H1 (cell line): ENCODE measurements at regions not wholly inside any gene's neighbourhood (a gene's known extent, or its start where the extent isn't known, plus 50 kb on each side); places are given as distances from the start of the nearest gene placed in this dataset.

ENCODE experiments used
- CHD2 ChIP-seq: IDR thresholded peaks from 2 replicates; pipeline ENCODE4 v1.6.1; 2012; ENCODE audit warnings: low read length, improper control_type of control experiment
- CTCF ChIP-seq, 3 experiments: IDR thresholded peaks; 1 replicate in 2 of 3; 2 replicates in 1 of 3; pipeline versions ENCODE4 v1.5.1 to v1.6.1; 2011; ENCODE audit warnings: low read length in 3 of 3, mild to moderate bottlenecking in 3 of 3, inconsistent platforms in 2 of 3, low read depth in 1 of 3, moderate library complexity in 1 of 3; ENCODE audit not compliant: insufficient read depth in 1 of 3; ENCODE audit errors: control extremely low read depth in 1 of 3
- JUN ChIP-seq: IDR thresholded peaks from 2 replicates; pipeline ENCODE4 v1.6.1; 2011; ENCODE audit warnings: low read depth, mild to moderate bottlenecking, improper control_type of control experiment, low read length
- JUND ChIP-seq: IDR thresholded peaks from 2 replicates; pipeline ENCODE4 v1.6.1; 2011; ENCODE audit warnings: mild to moderate bottlenecking, improper control_type of control experiment, low read length
- NRF1 ChIP-seq: IDR thresholded peaks from 2 replicates; pipeline ENCODE4 v1.6.1; 2011; ENCODE audit warnings: mild to moderate bottlenecking, low read depth, low read length, improper control_type of control experiment
- POLR2A ChIP-seq, 2 experiments: IDR thresholded peaks; 1 replicate in 1 of 2; 2 replicates in 1 of 2; pipeline ENCODE4 v1.6.1; 2011; ENCODE audit warnings: low read depth in 2 of 2, low read length in 2 of 2, mild to moderate bottlenecking in 2 of 2; ENCODE audit errors: control extremely low read depth in 1 of 2
- SP1 ChIP-seq: IDR thresholded peaks from 2 replicates; pipeline ENCODE4 v1.6.1; 2011; ENCODE audit warnings: low read depth, low read length
- TCF12 ChIP-seq: IDR thresholded peaks from 2 replicates; pipeline ENCODE4 v1.6.1; 2011; ENCODE audit warnings: low read depth, mild to moderate bottlenecking, low read length

GRCh38 chr2:184141866-184142265 is 456.5 kb upstream of the ZNF804A start:
- TF ChIP-seq CTCF (IDR thresholded peaks at IDR 0.05; ENCODE audit: control extremely low read depth in 1 of 3, insufficient read depth in 1 of 3, low read depth in 1 of 3, low read length in 3 of 3) (no peak), CHD2 (no peak), JUN (no peak), SP1 (no peak), JUND (no peak), TCF12 (no peak), POLR2A (IDR thresholded peaks at IDR 0.05; ENCODE audit: control extremely low read depth in 1 of 2, low read depth in 2 of 2, low read length in 2 of 2) (no peak), NRF1 (no peak)
